ENCODE measurements at regions not wholly inside any gene's neighbourhood (a gene's known extent, or its start where the extent isn't known, plus 50 kb on each side); places are given as distances from the start of the nearest gene placed in this dataset.
A peak's percentile ranks its signal among the peaks of the same experiment; 100 is the strongest.

GRCh38 chr3:158970006-158970405 lies 168.2 kb downstream of the MFSD1 start:
- no peak for DNase-seq (ENCODE audit: low spot score)

- DNase-seq (ENCODE audit: low spot score): peak; percentile 21
These were observed 173.1 kb downstream of the MFSD1 start for GRCh38 chr3:158974904-158975303.

GRCh38 chr3:158976966-158977365 lies 175.1 kb downstream of the MFSD1 start:
- DNase-seq (ENCODE audit: low spot score): no peak

- DNase-seq (ENCODE audit: low spot score): no peak
These were observed 175.6 kb downstream of the MFSD1 start for GRCh38 chr3:158977497-158977896.

- peak; percentile 44 for DNase-seq (ENCODE audit: low spot score)
These were observed 181.6 kb downstream of the MFSD1 start for GRCh38 chr3:158983216-158984099.

- no peak for DNase-seq (ENCODE audit: low spot score)
These were observed 189.4 kb downstream of the MFSD1 start for GRCh38 chr3:158991146-158991705.

GRCh38 chr3:158992463-158992862 lies 190.6 kb downstream of the MFSD1 start:
- no peak for DNase-seq (ENCODE audit: low spot score)

- DNase-seq (ENCODE audit: low spot score): no peak
These were observed 192.5 kb downstream of the MFSD1 start for GRCh38 chr3:158994386-158994785.

GRCh38 chr3:159001711-159002110 lies 199.9 kb downstream of the MFSD1 start:
- DNase-seq (ENCODE audit: low spot score): no peak

- peak; percentile 99 for DNase-seq (ENCODE audit: low spot score)
These were observed 203.3 kb downstream of the MFSD1 start for GRCh38 chr3:159005137-159005536.

- no peak for DNase-seq (ENCODE audit: low spot score)
These were observed 205.5 kb downstream of the MFSD1 start for GRCh38 chr3:159007331-159007730.

GRCh38 chr3:159008401-159008800 lies 206.5 kb downstream of the MFSD1 start:
- DNase-seq (ENCODE audit: low spot score): peak; percentile 41

- DNase-seq (ENCODE audit: low spot score): peak; percentile 99
These were observed 216.5 kb downstream of the MFSD1 start for GRCh38 chr3:159018341-159018740.

- no peak for DNase-seq (ENCODE audit: low spot score)
These were observed 223.9 kb downstream of the MFSD1 start for GRCh38 chr3:159025733-159026132.

GRCh38 chr3:159026510-159026909 lies 224.7 kb downstream of the MFSD1 start:
- DNase-seq (ENCODE audit: low spot score): no peak

- no peak for DNase-seq (ENCODE audit: low spot score)
These were observed 226.9 kb downstream of the MFSD1 start for GRCh38 chr3:159028706-159029105.

- no peak for DNase-seq (ENCODE audit: low spot score)
These were observed 227.6 kb downstream of the MFSD1 start for GRCh38 chr3:159029306-159030026.

- no peak for DNase-seq (ENCODE audit: low spot score)
These were observed 228.3 kb downstream of the MFSD1 start for GRCh38 chr3:159030138-159030670.

GRCh38 chr3:159030886-159031679 lies 229.2 kb downstream of the MFSD1 start:
- no peak for DNase-seq (ENCODE audit: low spot score)

GRCh38 chr3:159032311-159032710 lies 230.5 kb downstream of the MFSD1 start:
- no peak for DNase-seq (ENCODE audit: low spot score)

GRCh38 chr3:159038405-159038804 lies 236.6 kb downstream of the MFSD1 start:
- no peak for DNase-seq (ENCODE audit: low spot score)

All from SK-N-DZ (cell line).